OCI-LY7 (cell line): ENCODE measurements at regions not wholly inside any gene's neighbourhood (a gene's known extent, or its start where the extent isn't known, plus 50 kb on each side); places are given as distances from the start of the nearest gene placed in this dataset.

ENCODE experiments used
- EZH2phosphoT487 ChIP-seq: fragments of 200-600 bp; sonication (generic); IDR thresholded peaks from 2 replicates; pipeline ENCODE4 v1.6.1; 2018; ENCODE audit warnings: low read depth, borderline replicate concordance, mild to moderate bottlenecking, mixed run types, antibody characterized with exemption, low read length, moderate library complexity, mixed read lengths
- TF ChIP-seq, protein P1 (sequence below): fragments of 200-600 bp; sonication (generic); conservative IDR thresholded peaks from 2 replicates; pipeline ENCODE4 v1.5.1; 2014; ENCODE audit warnings: mild to moderate bottlenecking, antibody characterized with exemption, low read length, moderate library complexity, mixed read lengths

DNA sequence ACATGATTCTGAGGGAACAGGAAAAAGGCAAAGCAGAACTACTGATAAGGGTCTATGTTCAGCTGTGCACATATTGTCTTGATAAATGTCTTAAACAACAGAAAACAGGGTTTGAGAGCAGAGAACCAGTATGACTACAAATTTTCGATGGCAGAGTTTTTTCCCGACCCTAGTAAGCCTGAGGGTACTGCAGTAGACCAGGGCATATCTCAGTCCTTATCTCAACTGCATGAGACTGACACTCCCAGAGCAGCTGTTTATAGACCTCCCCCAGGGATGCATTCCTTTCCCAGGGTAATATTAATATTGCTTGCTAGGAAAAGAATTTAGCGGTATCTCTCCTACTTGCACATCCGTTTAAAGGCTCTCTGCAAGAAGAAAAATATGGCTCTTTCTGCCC is 1176.8 kb upstream of the ADGRB3 start:
- no peak for TF ChIP-seq EZH2phosphoT487
- TF ChIP-seq, protein P1, sequence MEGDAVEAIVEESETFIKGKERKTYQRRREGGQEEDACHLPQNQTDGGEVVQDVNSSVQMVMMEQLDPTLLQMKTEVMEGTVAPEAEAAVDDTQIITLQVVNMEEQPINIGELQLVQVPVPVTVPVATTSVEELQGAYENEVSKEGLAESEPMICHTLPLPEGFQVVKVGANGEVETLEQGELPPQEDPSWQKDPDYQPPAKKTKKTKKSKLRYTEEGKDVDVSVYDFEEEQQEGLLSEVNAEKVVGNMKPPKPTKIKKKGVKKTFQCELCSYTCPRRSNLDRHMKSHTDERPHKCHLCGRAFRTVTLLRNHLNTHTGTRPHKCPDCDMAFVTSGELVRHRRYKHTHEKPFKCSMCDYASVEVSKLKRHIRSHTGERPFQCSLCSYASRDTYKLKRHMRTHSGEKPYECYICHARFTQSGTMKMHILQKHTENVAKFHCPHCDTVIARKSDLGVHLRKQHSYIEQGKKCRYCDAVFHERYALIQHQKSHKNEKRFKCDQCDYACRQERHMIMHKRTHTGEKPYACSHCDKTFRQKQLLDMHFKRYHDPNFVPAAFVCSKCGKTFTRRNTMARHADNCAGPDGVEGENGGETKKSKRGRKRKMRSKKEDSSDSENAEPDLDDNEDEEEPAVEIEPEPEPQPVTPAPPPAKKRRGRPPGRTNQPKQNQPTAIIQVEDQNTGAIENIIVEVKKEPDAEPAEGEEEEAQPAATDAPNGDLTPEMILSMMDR, result no peak
